Cardiac fibroblast (primary cell): ENCODE measurements at regions not wholly inside any gene's neighbourhood (a gene's known extent, or its start where the extent isn't known, plus 50 kb on each side); places are given as distances from the start of the nearest gene placed in this dataset.
"Not testable (repeated sequence)": the region's sequence is repeated elsewhere in the genome, so short reads cannot be mapped to it uniquely, and the experiment has no call there.

ENCODE experiments used
- DNase-seq, 2 donors: peaks; one replicate each; pipeline versions ENCODE4 v3.0.0 to v3.0.0-alpha.2; 2010; ENCODE audit warnings: low read depth in 2 of 2
- H3K4me3 ChIP-seq, 2 donors: replicated peaks in 1 of 2; 1 replicate in 1 of 2; 2 replicates in 1 of 2; pipeline ENCODE4 v1.5.1; 2011; ENCODE audit warnings: low read depth in 2 of 2, low read length in 2 of 2, mild to moderate bottlenecking in 2 of 2, moderate library complexity in 1 of 2
- TF ChIP-seq, protein P1 (sequence below): IDR thresholded peaks from one replicate; pipeline ENCODE4 v1.5.1; 2011; ENCODE audit warnings: low read depth, mild to moderate bottlenecking, low read length, inconsistent platforms

- not testable (repeated sequence) for DNase-seq, H3K4me3 ChIP-seq
These were observed 93.2 kb upstream of the RPH3AL start, which contains the start of gene RFLNB for GRCh38 chr17:445839-446238. RFLNB (minus strand) TSS chr17:445939.

- H3K4me3 ChIP-seq, result no peak overlapping the region
- TF ChIP-seq, protein P1, sequence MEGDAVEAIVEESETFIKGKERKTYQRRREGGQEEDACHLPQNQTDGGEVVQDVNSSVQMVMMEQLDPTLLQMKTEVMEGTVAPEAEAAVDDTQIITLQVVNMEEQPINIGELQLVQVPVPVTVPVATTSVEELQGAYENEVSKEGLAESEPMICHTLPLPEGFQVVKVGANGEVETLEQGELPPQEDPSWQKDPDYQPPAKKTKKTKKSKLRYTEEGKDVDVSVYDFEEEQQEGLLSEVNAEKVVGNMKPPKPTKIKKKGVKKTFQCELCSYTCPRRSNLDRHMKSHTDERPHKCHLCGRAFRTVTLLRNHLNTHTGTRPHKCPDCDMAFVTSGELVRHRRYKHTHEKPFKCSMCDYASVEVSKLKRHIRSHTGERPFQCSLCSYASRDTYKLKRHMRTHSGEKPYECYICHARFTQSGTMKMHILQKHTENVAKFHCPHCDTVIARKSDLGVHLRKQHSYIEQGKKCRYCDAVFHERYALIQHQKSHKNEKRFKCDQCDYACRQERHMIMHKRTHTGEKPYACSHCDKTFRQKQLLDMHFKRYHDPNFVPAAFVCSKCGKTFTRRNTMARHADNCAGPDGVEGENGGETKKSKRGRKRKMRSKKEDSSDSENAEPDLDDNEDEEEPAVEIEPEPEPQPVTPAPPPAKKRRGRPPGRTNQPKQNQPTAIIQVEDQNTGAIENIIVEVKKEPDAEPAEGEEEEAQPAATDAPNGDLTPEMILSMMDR, result no peak
- DNase-seq, result no peak
These were observed 92.4 kb upstream of the RPH3AL start for GRCh38 chr17:444879-445454.

GRCh38 chr17:443109-443508 is 90.5 kb upstream of the RPH3AL start:
- TF ChIP-seq, protein P1, result no peak
- DNase-seq, result no peak
- H3K4me3 ChIP-seq, result no peak overlapping the region

- no peak overlapping the region for H3K4me3 ChIP-seq
- DNase-seq, result no peak
- TF ChIP-seq, protein P1, result no peak
These were observed 88.7 kb upstream of the RPH3AL start for GRCh38 chr17:441155-441950.

DNA sequence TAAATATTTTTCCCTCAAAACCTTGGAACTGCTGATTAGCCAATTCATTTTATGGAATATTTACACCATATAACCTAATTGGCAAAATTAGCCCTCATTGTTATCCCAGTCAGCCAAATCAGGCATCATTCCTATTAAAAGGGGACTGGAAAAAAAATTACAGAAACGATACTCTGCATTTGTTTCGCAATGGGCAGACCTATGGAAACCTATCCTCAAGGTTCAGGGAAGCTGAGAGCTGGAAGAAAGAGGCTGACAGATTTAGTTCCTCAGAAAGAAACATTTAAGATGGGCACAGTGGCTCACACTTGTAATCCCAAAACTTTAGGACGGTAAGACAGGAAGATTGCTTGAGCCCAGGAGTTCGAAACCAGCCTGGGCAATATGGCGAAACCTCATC is 85.6 kb upstream of the RPH3AL start:
- TF ChIP-seq, protein P1, result no peak
- H3K4me3 ChIP-seq, result no peak overlapping the region
- no peak for DNase-seq

GRCh38 chr17:437545-437944 is 84.9 kb upstream of the RPH3AL start:
- no peak for DNase-seq
- H3K4me3 ChIP-seq, result no peak overlapping the region
- TF ChIP-seq, protein P1, result no peak

GRCh38 chr17:436571-436970 is 84.0 kb upstream of the RPH3AL start:
- DNase-seq, result no peak

GRCh38 chr17:432471-432870 is 79.9 kb upstream of the RPH3AL start:
- not testable (repeated sequence) for DNase-seq, H3K4me3 ChIP-seq

More at GRCh38 chr17:436571-436970, 84.0 kb upstream of the RPH3AL start:
- no peak overlapping the region for H3K4me3 ChIP-seq
- TF ChIP-seq, protein P1, result no peak
